IPS DF 6.9 (cell line): ENCODE measurements at regions not wholly inside any gene's neighbourhood (a gene's known extent, or its start where the extent isn't known, plus 50 kb on each side); places are given as distances from the start of the nearest gene placed in this dataset.

Experiments used
- DNase-seq: peaks from one replicate; pipeline ENCODE4 v3.0.0-alpha.2; 2013; ENCODE audit warnings: low read depth, low spot score
- H3K27ac ChIP-seq: one replicate; pipeline ENCODE4 v1.5.1; 2013; ENCODE audit warnings: low read length, control low read depth
- H3K27me3 ChIP-seq: 2 replicates; pipeline ENCODE4 v1.6.1; 2013; ENCODE audit warnings: mild to moderate bottlenecking, low read length; ENCODE audit not compliant: control insufficient read depth, insufficient read depth
- H3K36me3 ChIP-seq: 2 replicates; pipeline ENCODE4 v1.6.1; 2013; ENCODE audit warnings: low read length; ENCODE audit not compliant: control insufficient read depth, insufficient read depth
- H3K4me1 ChIP-seq: 2 replicates; pipeline ENCODE4 v1.6.1; 2013; ENCODE audit warnings: low read length; ENCODE audit not compliant: control insufficient read depth, insufficient read depth
- H3K4me3 ChIP-seq: 2 replicates; pipeline ENCODE4 v1.5.1; 2013; ENCODE audit warnings: mild to moderate bottlenecking, low read length
- H3K9me3 ChIP-seq: 2 replicates; pipeline ENCODE4 v1.6.1; 2013; ENCODE audit warnings: low read length, inconsistent platforms; ENCODE audit not compliant: control insufficient read depth, insufficient read depth
- WGBS: extraction: QIAGEN DNeasy Blood & Tissue Kit; methylation state at CpG from one replicate; pipeline ENCODE4 v1.1.7; 2013; ENCODE audit warnings: mixed read lengths, missing lambda C conversion rate; ENCODE audit not compliant: insufficient read length, insufficient coverage; 5-methylcytosine and 5-hydroxymethylcytosine counted together

DNA sequence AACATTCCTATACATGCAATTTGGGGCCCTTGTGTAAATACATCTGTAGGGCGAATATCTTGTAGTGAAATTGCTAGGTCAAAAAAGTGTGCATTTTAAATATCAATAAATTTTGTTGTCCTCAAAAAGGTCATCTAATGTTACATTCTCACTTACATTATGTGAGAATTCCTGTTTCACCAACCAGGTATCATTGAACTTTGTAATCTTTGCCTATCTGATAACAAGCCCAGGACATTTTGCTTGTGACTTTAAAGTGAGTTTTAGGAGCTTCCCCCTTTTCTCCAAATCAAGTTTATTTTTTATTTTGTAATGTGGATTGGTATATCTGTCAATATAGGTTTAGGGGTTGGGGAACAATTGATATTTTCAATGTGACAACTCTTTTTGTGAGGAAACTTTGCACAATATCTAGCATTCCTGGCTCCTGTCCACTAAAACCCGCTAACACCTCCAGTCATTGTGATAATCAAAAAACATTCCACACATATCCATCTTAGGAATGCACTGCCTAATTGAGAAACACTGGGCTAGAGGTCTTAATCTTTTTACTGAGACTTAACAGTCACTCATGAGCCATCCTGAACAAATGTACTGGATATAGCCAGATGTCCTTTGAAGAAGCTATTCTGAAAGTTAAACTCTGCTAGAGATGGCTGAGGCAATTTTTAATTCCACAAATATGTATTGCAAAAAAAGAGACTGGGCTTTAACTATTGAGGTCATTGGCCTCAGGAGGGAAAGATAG is 72.5 kb upstream of the SLC1A1 start:
- H3K27me3 ChIP-seq = no peaks in the 10 kb centered on the region
- no peak overlapping the region for H3K27ac ChIP-seq
- H3K9me3 ChIP-seq = no peaks in the 10 kb centered on the region
- no peaks in the 10 kb centered on the region for H3K36me3 ChIP-seq
- no CpG with 5 or more reads among the region's 2 CpGs for WGBS
- H3K4me1 ChIP-seq = no peaks in the 10 kb centered on the region
- DNase-seq = no peak
- no peak overlapping the region for H3K4me3 ChIP-seq

DNA sequence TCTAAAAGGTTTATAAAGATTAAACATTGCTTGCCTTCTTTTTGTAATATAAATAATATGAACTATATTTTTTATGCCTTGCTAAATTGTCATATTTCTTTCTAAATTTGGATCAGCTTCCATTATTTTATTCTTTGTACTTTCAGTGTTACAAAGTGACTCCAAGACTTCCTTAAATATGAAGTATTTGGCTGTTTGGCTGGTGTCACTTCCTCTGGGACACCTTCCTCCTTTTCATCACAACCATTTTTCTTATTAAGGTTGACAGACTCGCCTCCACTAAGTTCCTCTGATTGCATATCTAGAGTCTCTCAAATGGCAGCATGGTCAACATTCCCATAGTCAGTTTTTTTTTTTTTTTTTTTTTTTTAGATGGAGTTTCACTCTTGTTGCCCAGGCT is 73.8 kb upstream of the SLC1A1 start:
- Histone ChIP-seq H3K9me3 (no peaks in the 10 kb centered on the region), H3K27ac (no peak overlapping the region), H3K36me3 (no peaks in the 10 kb centered on the region), H3K4me1 (no peaks in the 10 kb centered on the region), H3K4me3 (no peak overlapping the region), H3K27me3 (no peaks in the 10 kb centered on the region)
- no CpG with 5 or more reads among the region's 1 CpG for WGBS
- no peak for DNase-seq

DNA sequence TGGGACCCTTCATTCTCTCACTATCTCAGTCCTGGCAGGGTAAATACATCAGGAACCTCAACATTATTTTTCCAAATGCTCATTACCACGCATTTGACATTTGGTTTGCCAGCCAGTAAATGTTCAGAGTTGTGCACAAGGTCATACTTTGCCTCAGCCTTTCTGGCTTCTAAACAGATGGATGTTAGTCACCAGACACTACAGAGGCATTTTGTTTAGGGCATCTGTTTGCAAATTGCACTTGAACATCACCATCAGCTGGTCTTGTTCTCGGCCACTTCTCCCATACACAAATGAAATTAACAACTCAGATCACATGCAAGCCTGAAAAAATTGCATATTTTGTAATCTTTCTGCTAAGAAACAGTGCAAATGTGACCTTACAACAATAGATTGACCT is 75.0 kb upstream of the SLC1A1 start:
- Histone ChIP-seq H3K27me3 (no peaks in the 10 kb centered on the region), H3K9me3 (no peaks in the 10 kb centered on the region), H3K36me3 (no peaks in the 10 kb centered on the region), H3K27ac (no peak overlapping the region), H3K4me3 (no peak overlapping the region), H3K4me1 (no peaks in the 10 kb centered on the region)
- DNase-seq = no peak
- no CpG with 5 or more reads among the region's 2 CpGs for WGBS

DNA sequence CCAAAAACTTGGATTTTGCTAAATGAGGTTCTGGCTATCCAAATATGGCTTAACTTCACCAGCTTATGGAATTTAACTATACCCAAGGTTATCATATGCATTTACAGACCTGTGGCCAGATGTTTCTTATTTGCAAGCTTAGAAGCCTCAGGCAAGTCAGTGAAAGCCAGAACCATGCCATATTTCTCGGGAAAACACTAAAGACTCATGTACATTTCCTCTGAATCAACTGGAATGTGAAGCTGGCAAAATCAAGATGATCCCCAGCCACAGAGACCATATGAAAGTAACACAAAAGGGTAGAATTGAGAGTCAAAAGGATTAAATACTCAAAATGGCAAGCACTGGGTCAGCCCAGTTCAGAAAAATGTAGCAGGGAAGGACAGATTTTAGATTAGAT is 76.4 kb upstream of the SLC1A1 start:
- no peaks in the 10 kb centered on the region for H3K4me1 ChIP-seq
- no peaks in the 10 kb centered on the region for H3K27me3 ChIP-seq
- H3K9me3 ChIP-seq = no peaks in the 10 kb centered on the region
- H3K36me3 ChIP-seq = no peaks in the 10 kb centered on the region
- no peak overlapping the region for H3K27ac ChIP-seq
- no peak for DNase-seq
- no peak overlapping the region for H3K4me3 ChIP-seq
- no CpG with 5 or more reads among the region's 1 CpG for WGBS

DNA sequence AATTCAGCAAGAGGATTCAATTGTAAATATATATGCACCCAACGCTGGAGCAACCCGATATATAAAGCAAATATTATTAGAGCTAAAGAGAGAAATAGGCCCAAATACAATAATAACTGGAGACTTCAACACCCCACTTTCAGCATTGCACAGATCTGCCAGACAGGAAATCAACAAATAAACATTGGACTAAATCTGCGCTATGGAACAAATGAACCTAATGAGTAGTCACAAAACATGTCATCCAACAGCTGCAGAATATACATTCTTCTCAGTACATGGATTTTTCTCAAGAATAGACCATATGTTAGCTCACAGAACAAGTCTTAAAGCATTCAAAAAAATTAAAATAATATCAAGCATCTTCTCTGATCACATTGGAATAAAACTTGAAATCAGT is 86.1 kb upstream of the SLC1A1 start:
- no peak for DNase-seq
- no peak overlapping the region for H3K4me3 ChIP-seq
- no peaks in the 10 kb centered on the region for H3K9me3 ChIP-seq
- no CpG with 5 or more reads among the region's 3 CpGs for WGBS
- H3K4me1 ChIP-seq = no peaks in the 10 kb centered on the region
- H3K27me3 ChIP-seq = no peaks in the 10 kb centered on the region
- no peak overlapping the region for H3K27ac ChIP-seq
- no peaks in the 10 kb centered on the region for H3K36me3 ChIP-seq

DNA sequence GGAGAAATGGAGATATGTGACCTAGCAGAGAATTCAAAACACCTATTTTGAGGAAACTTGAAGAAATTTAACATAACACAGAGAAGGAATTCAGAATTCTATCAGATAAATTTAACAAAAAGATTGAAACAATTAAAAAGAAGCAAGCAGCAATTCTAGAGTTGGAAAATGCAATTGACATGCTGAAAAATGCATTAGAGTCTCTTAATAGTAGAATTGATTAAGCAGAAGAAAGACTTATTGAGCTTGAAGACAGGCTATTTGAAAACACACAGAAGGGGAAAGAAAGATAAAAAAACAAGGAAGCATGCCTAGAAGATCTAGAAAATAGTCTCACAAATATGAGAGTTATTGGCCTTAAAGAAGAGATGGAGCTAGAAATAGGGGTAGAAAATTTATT is 87.8 kb upstream of the SLC1A1 start:
- Histone ChIP-seq H3K4me1 (peaks cover 2% of the 10 kb centered on the region; the same call in 1 of the 2 replicates), H3K36me3 (no peaks in the 10 kb centered on the region), H3K27me3 (no peaks in the 10 kb centered on the region), H3K4me3 (no peak overlapping the region), H3K27ac (no peak overlapping the region), H3K9me3 (no peaks in the 10 kb centered on the region)
- no peak for DNase-seq

DNA sequence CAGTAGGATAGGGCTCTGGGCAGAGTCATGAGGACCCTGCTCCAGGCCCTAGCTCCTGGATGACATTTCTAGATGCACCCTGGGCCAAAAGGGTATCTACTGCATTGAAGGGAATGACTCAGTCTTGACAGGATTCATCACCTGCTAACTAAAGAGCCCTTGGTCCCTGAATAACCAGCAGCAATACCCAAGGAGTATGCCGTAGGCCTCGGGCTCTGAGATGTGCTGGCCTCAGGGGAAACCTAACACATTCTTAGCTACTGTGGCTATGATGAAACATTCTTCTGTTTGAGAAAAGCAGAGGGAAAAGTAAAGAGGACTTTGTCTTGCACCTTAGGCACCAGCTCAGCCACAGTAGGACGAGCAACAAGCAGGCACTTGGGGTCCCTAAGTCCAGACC is 89.5 kb upstream of the SLC1A1 start:
- no peak overlapping the region for H3K4me3 ChIP-seq
- DNase-seq = no peak
- no peaks in the 10 kb centered on the region for H3K36me3 ChIP-seq
- no peak overlapping the region for H3K27ac ChIP-seq
- H3K9me3 ChIP-seq = no peaks in the 10 kb centered on the region
- H3K4me1 ChIP-seq = peaks cover 2% of the 10 kb centered on the region
- no CpG with 5 or more reads among the region's 3 CpGs for WGBS
- H3K27me3 ChIP-seq = no peaks in the 10 kb centered on the region

DNA sequence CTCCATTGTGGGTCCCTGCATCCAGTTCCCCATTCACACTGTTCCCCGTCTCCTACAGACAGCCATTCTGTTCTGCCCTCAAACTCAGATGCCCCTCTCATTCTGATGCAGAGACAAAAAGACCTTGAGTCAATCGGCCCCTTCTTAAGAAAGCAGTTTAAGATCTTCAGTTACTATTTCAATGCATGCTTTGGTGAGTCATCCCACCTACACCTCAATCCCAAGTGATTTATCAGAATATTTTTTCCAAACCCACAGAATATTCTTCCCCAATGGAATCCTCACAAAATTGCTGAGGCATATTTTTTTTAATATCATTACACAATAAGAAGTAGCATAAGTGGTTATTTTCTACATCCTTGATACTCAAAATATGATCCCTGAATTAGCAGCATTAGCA is 92.4 kb upstream of the SLC1A1 start:
- no peak overlapping the region for H3K27ac ChIP-seq
- WGBS = no CpG with 5 or more reads among the region's 2 CpGs
- no peaks in the 10 kb centered on the region for H3K27me3 ChIP-seq
- DNase-seq = no peak
- H3K4me1 ChIP-seq = peaks cover 2% of the 10 kb centered on the region
- no peak overlapping the region for H3K4me3 ChIP-seq
- H3K9me3 ChIP-seq = no peaks in the 10 kb centered on the region
- H3K36me3 ChIP-seq = no peaks in the 10 kb centered on the region

DNA sequence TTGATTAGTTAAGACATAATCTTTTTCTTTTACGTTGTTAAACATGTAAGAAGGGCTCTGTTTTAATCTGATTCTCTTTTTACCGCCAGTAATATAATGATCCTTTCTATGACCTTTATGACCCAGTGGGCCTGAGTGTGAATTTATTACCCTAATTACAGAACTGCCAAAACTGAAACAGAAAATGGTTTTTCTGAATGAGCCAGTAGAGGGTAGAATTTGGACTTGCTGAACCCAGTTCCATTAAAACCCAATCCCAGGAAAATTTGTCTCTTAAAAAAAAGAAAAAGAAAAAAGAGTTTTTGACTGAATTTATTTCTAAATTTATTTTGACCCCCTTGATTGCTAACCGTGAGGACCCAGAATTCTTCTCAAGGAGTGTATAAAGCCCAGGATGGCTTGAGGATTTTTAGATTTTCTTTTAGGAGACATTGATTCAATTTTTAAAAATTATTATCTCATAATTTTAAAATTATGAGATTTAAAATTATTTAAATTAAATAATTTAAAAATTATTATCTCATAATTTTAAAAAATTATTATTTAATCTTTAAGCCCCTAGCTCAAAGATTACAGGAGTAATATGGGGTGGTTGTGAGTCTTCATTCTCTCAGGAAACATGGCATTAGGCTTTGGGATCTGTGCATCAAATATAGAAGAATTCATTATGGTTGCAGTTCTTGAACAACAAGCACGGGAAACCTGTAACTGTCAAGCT is 94.1 kb upstream of the GLIS3 start:
- no peak for DNase-seq
- no peaks in the 10 kb centered on the region for H3K36me3 ChIP-seq
- no peaks in the 10 kb centered on the region for H3K27me3 ChIP-seq
- no peaks in the 10 kb centered on the region for H3K9me3 ChIP-seq
- H3K4me3 ChIP-seq = no peak overlapping the region
- peaks cover 2% of the 10 kb centered on the region for H3K4me1 ChIP-seq
- H3K27ac ChIP-seq = no peak overlapping the region
- no CpG with 5 or more reads among the region's 4 CpGs for WGBS

DNA sequence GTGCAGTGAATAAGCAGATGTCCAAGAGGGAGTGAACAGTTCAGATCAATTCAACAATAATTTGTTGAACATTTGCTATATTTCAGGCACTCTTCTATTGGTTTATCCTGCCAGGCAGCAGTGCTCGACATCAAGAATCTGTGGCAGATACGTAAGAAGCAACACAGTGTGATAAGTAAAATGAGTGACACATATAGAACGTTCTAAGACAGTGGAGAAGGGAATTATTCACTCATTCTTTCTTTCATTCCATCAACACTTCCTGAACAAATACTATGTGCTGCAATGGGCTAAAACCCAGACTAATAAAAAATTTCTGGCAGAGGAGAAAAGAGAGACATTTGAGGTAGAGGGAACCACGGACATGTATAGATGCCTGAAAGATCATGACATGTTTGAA is 89.9 kb upstream of the GLIS3 start:
- WGBS = no CpG with 5 or more reads among the region's 4 CpGs
- Histone ChIP-seq H3K27ac (no peak overlapping the region), H3K27me3 (no peaks in the 10 kb centered on the region), H3K4me1 (no peaks in the 10 kb centered on the region), H3K36me3 (no peaks in the 10 kb centered on the region), H3K4me3 (no peak overlapping the region), H3K9me3 (no peaks in the 10 kb centered on the region)
- DNase-seq = no peak

DNA sequence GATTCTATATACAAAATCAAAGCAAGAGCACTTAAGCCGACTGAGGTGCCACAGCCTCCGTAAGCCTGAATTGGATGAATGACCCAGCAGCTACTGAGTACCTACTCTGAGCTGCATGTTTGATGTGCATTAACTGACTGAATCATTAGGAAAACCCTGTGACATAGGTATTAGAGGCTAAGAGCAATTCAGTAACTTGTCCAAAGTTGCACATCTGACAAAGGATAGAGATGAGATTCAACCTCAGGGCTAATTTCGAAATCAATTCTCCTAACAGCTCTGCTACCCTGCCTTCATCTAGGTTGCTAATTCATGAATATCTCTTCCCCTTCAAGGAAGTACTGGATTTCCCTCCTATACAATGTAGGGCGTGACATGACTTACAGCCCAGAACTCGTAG is 89.1 kb upstream of the GLIS3 start:
- no peaks in the 10 kb centered on the region for H3K27me3 ChIP-seq

More for the DNA sequence above, 89.1 kb upstream of the GLIS3 start:
- H3K9me3 ChIP-seq = no peaks in the 10 kb centered on the region
- WGBS = no CpG with 5 or more reads among the region's 5 CpGs
- H3K4me3 ChIP-seq = no peak overlapping the region
- no peaks in the 10 kb centered on the region for H3K4me1 ChIP-seq
- no peak overlapping the region for H3K27ac ChIP-seq
- no peak for DNase-seq
- no peaks in the 10 kb centered on the region for H3K36me3 ChIP-seq
